Heart right ventricle (tissue), 16 donors: ENCODE measurements at regions not wholly inside any gene's neighbourhood (a gene's known extent, or its start where the extent isn't known, plus 50 kb on each side); places are given as distances from the start of the nearest gene placed in this dataset.

Experiments used
- ATAC-seq, 8 donors: fragments of 200-7000 bp; cut with Tn5 transposase; one replicate each; pipeline ENCODE4 v1.9.1; 2020; ENCODE audit warnings: mild to moderate bottlenecking in 8 of 8, moderate library complexity in 8 of 8, moderate number of reproducible peaks in 1 of 8
- DNase-seq, 2 donors: peaks; one replicate each; pipeline ENCODE4 v3.0.0-alpha.2; 2020
- H3K27ac ChIP-seq, 10 donors: fragments of 200-600 bp; sonication (generic) in 2 of 10; one replicate each; pipeline versions ENCODE4 v1.5.0 to v1.8.0; 2020 to 2022; ENCODE audit warnings: mild to moderate bottlenecking in 3 of 10
- H3K27me3 ChIP-seq, 7 donors: fragments of 200-600 bp; one replicate each; pipeline ENCODE4 v1.8.0; 2021 to 2022; ENCODE audit warnings: mild to moderate bottlenecking in 2 of 7
- H3K36me3 ChIP-seq, 9 donors: fragments of 200-600 bp; sonication (generic) in 1 of 9; one replicate each; pipeline versions ENCODE4 v1.5.0 to v1.8.0; 2020 to 2022; ENCODE audit warnings: mild to moderate bottlenecking in 2 of 9
- H3K4me1 ChIP-seq, 9 donors: fragments of 200-600 bp; sonication (generic) in 1 of 9; one replicate each; pipeline versions ENCODE4 v1.5.0 to v1.8.0; 2020 to 2022; ENCODE audit warnings: mild to moderate bottlenecking in 4 of 9
- H3K4me3 ChIP-seq, 10 donors: fragments of 200-600 bp; sonication (generic) in 2 of 10; one replicate each; pipeline versions ENCODE4 v1.5.0 to v1.8.0; 2020 to 2022; ENCODE audit warnings: mild to moderate bottlenecking in 7 of 10, moderate library complexity in 2 of 10
- H3K9me3 ChIP-seq, 11 donors: fragments of 200-600 bp in 10 of 11; sonication (generic) in 2 of 11; one replicate each; pipeline versions ENCODE4 v1.5.0 to v1.8.0; 2013 to 2022; ENCODE audit warnings: mild to moderate bottlenecking in 2 of 11, control low read depth in 1 of 11, moderate library complexity in 1 of 11
- CTCF ChIP-seq, 9 donors: fragments of 200-600 bp; sonication (generic) in 2 of 9; IDR thresholded peaks; one replicate each; pipeline versions ENCODE4 v1.5.0 to v1.8.0; 2021 to 2022; ENCODE audit warnings: antibody characterized with exemption in 9 of 9, mild to moderate bottlenecking in 5 of 9, moderate library complexity in 1 of 9
- WGBS, 2 donors: extraction: QIAGEN DNeasy Blood & Tissue Kit; methylation state at CpG; one replicate each; pipeline ENCODE4 v1.1.7; 2013; ENCODE audit warnings: inconsistent platforms in 1 of 2; 5-methylcytosine and 5-hydroxymethylcytosine counted together
- intact Hi-C, 10 donors: fragments of 100-400 bp; cut with DNase I; formaldehyde crosslinking; loops; one replicate each; pipeline versions ENCODE4 v1.11.1 to v1.14.2; 2022
- donor health status: Arrhythmogenic right ventricular cardiomyopathy.
- donor health status: ischemic (EF 13 %, LVEDD 7.1; RV severe dilation, severe dysfunction).
- donor health status: healthy with polysubstance abuse.
- donor health status: DM: no; HTN: yes; CAD: no.
- donor health status: DM: no; HTN: no; CAD: no.
- donor health status: ischemic (EF 25% LVEDD 6.9; RV normal size, moderate dysfunction).
- donor health status: ischemic (EF 25% LVEDD 5.7; RV mildly dilated, moderate dysfunction).
- donor health status: healthy.
- donor health status: DM: yes; HTN: yes; CAD: no.
- donor health status: Ischemic cardiomyopathy.
- donor health status: ischemic (EF 35%, LVEDD 5.7; RV mildly dilated, moderate dysfunction).
- donor health status: nonischemic (EF 11% LVEDD 7.7; RV severe dilation, severe dysfunction).
- donor health status: DM: yes; HTN: yes; CAD: no.
- donor health status: PGD.
- donor health status: ischemic (EF 29% LVEDD 5.4; RV normal size, mild dysfunction).
- donor health status: nonischemic (EF 23%, LVEDD 6.1; RV moderate dilation, normal function).

GRCh38 chr5:12759377-12759776, 855.1 kb upstream of the CTNND2 start:
- 94 to 97% methylated on average over 2 of the region's 2 CpGs for WGBS, 2 donors
- TF ChIP-seq CTCF (IDR thresholded peaks at IDR 0.05): no peak
- ATAC-seq: no peak
- no peaks in the 10 kb centered on the region for H3K9me3 ChIP-seq
- H3K27ac ChIP-seq: no peak overlapping the region
- H3K27me3 ChIP-seq: no peaks in the 10 kb centered on the region
- no peak overlapping the region for H3K4me3 ChIP-seq
- intact Hi-C loops: no loop called here
- H3K4me1 ChIP-seq: no peaks in the 10 kb centered on the region
- no peak for DNase-seq
- no peaks in the 10 kb centered on the region for H3K36me3 ChIP-seq

- no peak for TF ChIP-seq CTCF (IDR thresholded peaks at IDR 0.05)
- intact Hi-C loops: no loop called here
Observed at GRCh38 chr5:12757035-12757434, 852.8 kb upstream of the CTNND2 start.

GRCh38 chr5:12745537-12745936, 841.3 kb upstream of the CTNND2 start:
- Histone ChIP-seq H3K27ac (no peak overlapping the region), H3K4me3 (no peak overlapping the region), H3K36me3 (no peaks in the 10 kb centered on the region), H3K4me1 (no peaks in the 10 kb centered on the region), H3K9me3 (peaks cover 0 to 21% (median 0%) of the 10 kb centered on the region in 11 donors), H3K27me3 (no peaks in the 10 kb centered on the region)
- WGBS, 2 donors: 59 to 62% methylated on average over 1 of the region's 1 CpG
- TF ChIP-seq CTCF (IDR thresholded peaks at IDR 0.05): no peak
- intact Hi-C loops: no loop called here
- no peak for DNase-seq
- ATAC-seq: no peak

More at GRCh38 chr5:12757035-12757434, 852.8 kb upstream of the CTNND2 start:
- DNase-seq (no peak), ATAC-seq (no peak)
- H3K4me3 ChIP-seq: no peak overlapping the region
- no peaks in the 10 kb centered on the region for H3K4me1 ChIP-seq
- H3K27me3 ChIP-seq: no peaks in the 10 kb centered on the region
- no peak overlapping the region for H3K27ac ChIP-seq
- H3K9me3 ChIP-seq: peaks cover 0 to 4% (median 0%) of the 10 kb centered on the region in 11 donors
- H3K36me3 ChIP-seq: no peaks in the 10 kb centered on the region

DNA sequence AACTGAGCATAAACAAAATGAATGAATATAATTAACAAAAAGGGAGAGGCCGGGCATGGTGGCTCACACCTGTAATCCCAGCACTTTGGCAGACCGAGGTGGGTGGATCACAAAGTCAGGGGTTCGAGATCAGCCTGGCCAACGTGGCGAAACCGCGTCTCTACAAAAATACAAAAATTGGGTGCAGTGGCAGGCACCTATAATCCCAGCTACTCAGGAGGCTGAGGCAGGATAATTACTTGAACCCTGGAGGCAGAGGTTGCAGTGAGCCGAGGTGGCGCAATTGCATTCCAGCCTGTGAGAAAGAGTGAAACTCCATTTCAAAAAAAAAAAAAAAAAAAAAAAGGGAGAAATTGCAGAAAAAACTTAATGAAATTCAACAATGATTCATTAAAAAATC, 839.3 kb upstream of the CTNND2 start:
- intact Hi-C loops: no loop called here
- no peak for ATAC-seq
- 89 to 94% methylated on average over 9 of the region's 9 CpGs for WGBS, 2 donors
- Histone ChIP-seq H3K27me3 (no peaks in the 10 kb centered on the region), H3K9me3 (peaks cover 0 to 21% (median 0%) of the 10 kb centered on the region in 11 donors), H3K4me1 (no peaks in the 10 kb centered on the region), H3K4me3 (no peak overlapping the region), H3K36me3 (no peaks in the 10 kb centered on the region), H3K27ac (no peak overlapping the region)
- TF ChIP-seq CTCF (IDR thresholded peaks at IDR 0.05): no peak
- no peak for DNase-seq

DNA sequence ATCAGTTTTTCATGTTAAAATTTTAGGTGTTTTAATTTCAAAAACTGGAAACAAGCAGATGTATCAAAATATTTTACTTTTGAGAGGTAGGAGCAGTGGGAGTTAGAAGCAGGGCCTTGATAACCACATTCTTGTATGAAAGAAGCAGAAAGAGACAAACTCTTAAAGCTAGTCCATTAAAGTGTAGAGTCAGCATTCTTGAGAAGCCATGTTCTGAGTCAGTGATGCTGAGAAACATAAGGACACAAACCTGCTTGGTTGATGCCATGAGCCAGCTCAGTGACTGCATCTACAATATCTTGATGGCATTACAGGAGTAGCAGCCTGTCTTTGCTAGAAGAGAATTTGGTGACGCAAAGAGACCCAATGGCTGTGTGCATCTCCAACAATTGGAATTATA, 826.1 kb upstream of the CTNND2 start:
- TF ChIP-seq CTCF (IDR thresholded peaks at IDR 0.05): no peak
- no peak for DNase-seq
- 100% methylated on average over 1 of the region's 1 CpG for WGBS, 2 donors
- no peak overlapping the region for H3K4me3 ChIP-seq
- H3K27me3 ChIP-seq: no peaks in the 10 kb centered on the region
- no peaks in the 10 kb centered on the region for H3K4me1 ChIP-seq
- ATAC-seq: no peak
- no peak overlapping the region for H3K27ac ChIP-seq
- H3K36me3 ChIP-seq: no peaks in the 10 kb centered on the region
- intact Hi-C loops: no loop called here
- peaks cover 0 to 55% (median 5%) of the 10 kb centered on the region in 11 donors for H3K9me3 ChIP-seq
